ENCODE measurements at regions not wholly inside any gene's neighbourhood (a gene's known extent, or its start where the extent isn't known, plus 50 kb on each side); places are given as distances from the start of the nearest gene placed in this dataset.
"Not testable (repeated sequence)": the region's sequence is repeated elsewhere in the genome, so short reads cannot be mapped to it uniquely, and the experiment has no call there.

DNA sequence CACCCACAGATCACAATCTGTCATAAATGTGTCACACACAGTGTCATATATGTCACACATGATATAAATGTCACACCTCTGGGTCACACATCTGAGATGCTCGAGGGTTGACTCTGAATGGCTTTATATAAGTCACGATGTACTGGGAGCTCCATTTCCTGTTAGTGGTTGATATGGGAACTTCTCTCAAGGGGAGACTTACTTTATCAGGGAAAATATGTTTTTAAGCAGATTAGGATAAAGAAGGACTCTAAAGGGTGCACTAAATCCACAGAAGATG, 83.9 kb upstream of the MEF2A start:
- no peak for DNase-seq (ENCODE audit: low read depth in 3 of 3, low spot score in 1 of 3)

GRCh38 chr15:99482993-99483392, 82.8 kb upstream of the MEF2A start:
- no peak for DNase-seq (ENCODE audit: low read depth in 3 of 3, low spot score in 1 of 3)

- no peak for DNase-seq (ENCODE audit: low read depth in 3 of 3, low spot score in 1 of 3)
Measured at GRCh38 chr15:99485153-99485961, 80.4 kb upstream of the MEF2A start.

DNA sequence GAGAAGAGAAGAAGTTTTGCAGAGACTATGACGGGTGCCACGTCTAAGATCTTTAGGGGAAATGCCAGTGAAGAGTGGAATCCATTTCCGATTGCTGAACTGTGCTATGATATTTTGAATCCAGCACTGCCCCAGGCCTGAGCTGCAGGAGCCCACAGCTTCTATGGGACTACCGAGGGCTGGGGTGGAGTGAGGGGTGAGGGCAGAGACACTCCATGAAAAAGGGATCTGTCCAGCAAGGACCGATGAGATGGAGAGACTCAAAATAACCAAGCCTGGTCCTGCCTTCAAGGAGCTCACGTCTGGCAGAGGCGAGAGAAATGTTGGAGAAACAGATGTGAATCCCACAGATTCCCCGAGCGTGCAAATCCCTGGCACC, 79.8 kb upstream of the MEF2A start:
- DNase-seq (ENCODE audit: low read depth in 3 of 3, low spot score in 1 of 3) = no peak

DNA sequence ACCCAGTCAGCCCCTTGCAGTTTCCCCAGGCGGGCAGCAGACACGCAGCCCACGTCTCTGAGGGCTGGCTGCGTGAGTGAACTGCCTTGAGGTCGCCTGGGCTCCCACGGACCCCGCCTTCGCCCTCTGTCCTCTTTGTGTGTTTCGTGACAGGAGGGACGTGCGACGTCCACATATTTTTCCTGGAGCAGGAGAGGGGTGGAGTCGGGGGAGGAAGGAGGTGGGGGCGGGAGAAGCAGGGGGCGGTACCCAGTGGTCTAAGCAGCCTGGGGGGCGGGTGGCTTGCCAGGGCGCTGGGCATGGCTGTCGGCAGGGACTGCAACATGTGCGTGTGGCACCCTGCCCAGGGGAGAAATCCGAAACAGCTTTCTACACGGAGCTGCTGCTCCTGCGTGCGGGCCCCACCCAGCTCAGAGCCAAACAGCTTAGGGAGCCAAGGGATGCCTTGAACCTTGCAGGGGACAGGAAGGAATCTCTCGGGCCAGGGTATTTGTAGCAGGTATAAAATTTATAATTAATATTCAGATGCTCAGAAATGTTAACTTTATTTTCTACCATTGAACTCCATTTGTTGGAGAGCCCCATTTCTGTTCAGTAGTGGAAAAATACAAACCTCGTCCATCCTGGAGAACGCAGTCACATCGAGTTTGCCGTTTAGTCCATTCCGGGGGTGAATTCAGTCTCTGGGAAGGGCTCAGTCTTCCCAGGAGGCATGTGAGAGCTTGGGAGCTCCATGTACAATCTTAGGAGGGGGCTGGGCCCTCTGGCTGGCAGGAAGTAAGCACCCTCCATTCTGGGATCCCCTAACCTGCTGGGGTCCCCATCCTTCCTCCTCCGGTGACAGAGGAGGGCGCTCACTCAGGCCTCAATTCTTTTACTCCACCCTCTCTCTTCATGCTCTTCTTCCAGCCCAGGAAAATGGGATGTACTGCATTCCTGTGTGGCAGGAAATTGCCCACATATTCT, 79.1 kb upstream of the MEF2A start:
- DNase-seq (ENCODE audit: low read depth in 3 of 3, low spot score in 1 of 3) = no peak

DNA sequence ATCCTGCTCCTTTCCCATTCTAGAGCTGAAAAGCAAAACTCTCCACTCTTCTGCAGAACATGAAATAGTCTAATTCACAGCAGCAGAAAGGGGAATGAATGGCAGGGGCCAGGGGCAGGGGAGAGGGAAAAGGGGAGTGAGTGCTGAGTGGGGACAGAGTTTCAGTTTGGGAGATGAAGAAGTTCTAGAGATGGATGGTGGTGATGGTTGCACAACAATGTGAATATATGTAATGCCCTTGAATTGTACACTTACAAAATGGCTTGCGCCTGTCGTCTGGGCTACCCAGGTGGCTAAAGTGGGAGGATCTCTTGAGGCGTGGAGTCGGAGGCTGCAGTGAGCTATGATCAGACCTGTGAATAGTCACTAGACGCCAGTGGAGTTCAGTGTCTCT, 78.5 kb upstream of the MEF2A start:
- no peak for DNase-seq (ENCODE audit: low read depth in 3 of 3, low spot score in 1 of 3)

DNA sequence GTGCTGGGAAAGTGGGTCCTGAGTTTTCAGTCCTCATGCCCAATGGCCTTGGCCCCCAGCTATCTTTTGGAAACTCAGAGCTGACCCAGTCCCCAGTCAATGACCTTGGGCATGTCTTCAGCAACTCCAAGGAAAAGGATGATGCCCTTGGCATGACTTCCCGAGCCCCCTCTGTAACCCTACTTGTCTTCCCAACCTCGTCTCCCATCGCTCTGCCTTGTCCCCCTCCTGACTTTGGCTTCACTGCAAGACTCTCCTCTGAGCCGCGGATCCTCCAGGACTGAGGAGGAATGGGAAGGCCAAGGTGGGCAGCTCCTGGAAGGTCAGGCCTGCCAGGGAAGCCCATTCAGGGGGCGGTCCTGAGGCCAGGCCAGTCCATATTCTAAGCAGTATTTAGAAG, 73.5 kb upstream of the MEF2A start:
- no peak for DNase-seq (ENCODE audit: low read depth in 3 of 3, low spot score in 1 of 3)

- DNase-seq (ENCODE audit: low read depth in 3 of 3, low spot score in 1 of 3) = no peak
Measured at GRCh38 chr15:99492716-99493115, 73.1 kb upstream of the MEF2A start.

- no peak for DNase-seq (ENCODE audit: low read depth in 3 of 3, low spot score in 1 of 3)
Measured at GRCh38 chr15:99493461-99493860, 72.3 kb upstream of the MEF2A start.

GRCh38 chr15:99494536-99495233, 71.1 kb upstream of the MEF2A start:
- DNase-seq (ENCODE audit: low read depth in 3 of 3, low spot score in 1 of 3) = not testable (repeated sequence)

DNA sequence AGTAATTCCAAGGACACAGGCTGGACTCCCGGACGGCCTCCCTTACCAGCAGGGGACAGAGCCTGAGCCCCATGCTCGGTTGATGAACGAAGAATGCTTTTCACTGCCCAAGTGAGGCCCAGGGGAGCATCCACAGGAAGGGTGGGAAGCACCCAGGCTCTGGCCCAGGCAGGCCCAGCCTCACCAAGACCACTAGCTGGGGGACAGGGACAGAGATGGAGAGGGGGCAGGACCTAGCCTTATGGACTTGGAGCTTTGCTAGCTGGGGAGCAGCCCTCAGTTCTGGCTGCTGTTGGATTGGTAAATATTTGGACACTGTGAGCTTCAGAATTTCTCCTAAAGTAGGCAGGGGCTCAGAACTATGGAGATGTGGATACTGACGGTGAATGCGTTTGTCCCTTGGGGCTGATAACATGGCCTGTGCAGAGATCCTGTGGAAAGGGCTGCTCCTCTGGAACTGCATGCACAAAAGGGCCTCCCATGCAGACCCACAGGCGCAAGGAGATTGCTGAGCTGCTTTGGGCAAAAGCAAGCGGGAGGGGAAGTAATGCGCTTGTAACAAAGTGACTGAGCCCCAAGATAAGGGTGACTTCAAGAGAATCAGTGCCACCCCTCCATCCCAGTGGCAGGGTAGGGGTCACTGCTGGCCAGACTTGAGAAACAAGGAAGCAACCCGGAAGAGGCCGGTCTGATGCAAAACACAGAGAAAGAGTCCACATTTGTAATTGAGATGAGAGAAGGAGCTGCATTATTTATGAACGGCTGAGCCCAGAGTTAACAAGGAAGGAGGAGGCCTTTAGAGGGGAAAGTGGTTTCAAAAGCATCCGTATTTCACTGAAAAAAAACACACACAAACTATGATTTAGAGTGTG, 70.1 kb upstream of the MEF2A start:
- DNase-seq (ENCODE audit: low read depth in 3 of 3, low spot score in 1 of 3) = no peak

- DNase-seq (ENCODE audit: low read depth in 3 of 3, low spot score in 1 of 3) = no peak
Measured at GRCh38 chr15:99496302-99496629, 69.5 kb upstream of the MEF2A start.

DNA sequence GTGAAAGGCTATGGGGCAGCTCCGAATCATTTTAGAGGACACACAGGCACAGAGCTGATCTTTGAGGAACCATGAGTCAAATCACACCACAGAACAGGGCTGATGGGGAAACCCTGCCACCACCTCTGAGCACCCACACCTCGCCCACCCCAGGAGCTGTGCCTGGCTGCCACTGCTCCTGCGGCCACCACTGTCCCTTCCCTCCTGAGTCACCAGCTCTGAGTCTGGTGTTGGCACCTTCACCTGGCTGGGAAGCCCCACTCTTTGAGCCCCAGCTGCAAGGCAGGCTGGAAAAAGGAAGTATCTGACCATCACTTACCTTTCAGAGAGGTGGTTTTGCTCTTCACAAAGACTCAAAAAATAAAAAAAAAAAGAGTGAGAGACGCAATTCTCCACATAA, 63.6 kb upstream of the MEF2A start:
- no peak for DNase-seq (ENCODE audit: low read depth in 3 of 3, low spot score in 1 of 3)

DNA sequence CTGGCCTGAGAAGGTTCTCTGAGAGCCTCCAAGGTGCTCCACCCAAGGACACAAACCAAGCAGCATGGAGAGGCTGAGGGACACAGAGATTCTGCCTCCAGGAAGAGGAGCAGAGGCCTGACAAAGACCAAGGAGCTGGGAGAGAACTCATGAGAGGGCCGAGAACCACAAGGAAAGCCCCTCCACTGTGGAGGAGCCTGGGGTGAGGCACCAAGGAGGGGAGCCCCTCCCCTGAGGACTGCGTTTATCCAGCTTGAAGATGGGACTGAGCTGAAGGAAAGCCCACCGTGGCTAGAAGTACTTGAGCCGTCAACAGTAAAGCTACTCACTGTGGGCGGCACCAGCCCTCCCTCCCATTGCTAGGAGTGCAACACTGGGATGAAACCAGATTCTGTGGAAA, 63.1 kb upstream of the MEF2A start:
- no peak for DNase-seq (ENCODE audit: low read depth in 3 of 3, low spot score in 1 of 3)

DNA sequence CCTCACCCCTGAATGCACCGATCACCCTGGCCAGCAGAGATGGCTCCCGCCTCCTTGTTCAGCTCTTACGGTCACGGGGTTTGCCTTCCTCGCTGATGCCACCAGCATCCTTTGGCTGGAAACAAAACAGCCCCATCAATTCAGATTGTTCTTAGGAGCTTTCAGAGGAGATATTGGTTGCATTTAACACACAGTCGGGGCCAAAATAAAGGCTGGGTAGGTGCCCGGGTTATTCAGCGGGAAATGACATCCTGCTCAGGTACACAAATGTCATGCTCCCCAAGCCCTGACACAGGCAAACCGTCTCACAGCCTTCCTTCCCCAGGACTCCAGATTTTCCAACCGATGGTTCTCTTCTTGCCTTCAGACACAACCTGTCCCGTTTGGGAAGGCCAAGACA, 62.4 kb upstream of the MEF2A start:
- DNase-seq (ENCODE audit: low read depth in 3 of 3, low spot score in 1 of 3) = no peak

DNA sequence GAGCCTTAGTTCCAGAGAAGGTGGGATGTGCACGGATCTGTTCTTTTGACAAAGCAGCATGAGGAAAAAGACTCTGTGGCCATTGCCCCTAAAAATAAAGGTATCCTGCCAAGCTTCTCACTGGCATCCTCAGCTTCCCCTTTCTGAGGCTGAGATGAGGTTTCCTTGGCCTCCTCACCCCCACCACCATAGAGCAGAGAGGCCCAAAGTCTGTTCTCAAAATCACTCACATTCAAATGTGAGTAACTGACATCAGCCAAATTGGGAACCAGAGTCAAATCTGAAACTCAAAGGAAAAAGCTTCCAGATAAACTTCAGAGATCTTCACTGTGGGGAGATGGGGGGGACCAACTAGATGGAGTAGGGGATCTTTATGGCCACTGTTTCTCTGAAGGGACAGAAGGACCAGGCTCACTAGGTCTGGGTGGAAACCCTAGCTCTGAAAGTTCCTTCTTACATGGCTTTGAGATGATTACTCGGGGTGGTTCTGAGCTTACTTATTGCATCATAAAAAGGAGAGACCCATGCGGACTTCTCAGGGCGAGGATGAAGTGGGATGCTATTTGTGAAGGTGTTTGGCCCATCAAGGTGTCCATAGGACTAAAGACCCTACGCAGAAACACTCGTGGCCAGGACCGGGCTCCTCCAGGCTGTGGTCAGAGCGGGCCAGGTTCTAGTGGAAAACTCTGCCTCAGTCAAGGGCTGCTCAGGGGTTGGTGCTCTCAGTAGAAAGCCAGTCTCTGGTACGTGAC, 61.5 kb upstream of the MEF2A start:
- no peak for DNase-seq (ENCODE audit: low read depth in 3 of 3, low spot score in 1 of 3)

GRCh38 chr15:99504823-99505551, 60.8 kb upstream of the MEF2A start:
- no peak for DNase-seq (ENCODE audit: low read depth in 3 of 3, low spot score in 1 of 3)

DNA sequence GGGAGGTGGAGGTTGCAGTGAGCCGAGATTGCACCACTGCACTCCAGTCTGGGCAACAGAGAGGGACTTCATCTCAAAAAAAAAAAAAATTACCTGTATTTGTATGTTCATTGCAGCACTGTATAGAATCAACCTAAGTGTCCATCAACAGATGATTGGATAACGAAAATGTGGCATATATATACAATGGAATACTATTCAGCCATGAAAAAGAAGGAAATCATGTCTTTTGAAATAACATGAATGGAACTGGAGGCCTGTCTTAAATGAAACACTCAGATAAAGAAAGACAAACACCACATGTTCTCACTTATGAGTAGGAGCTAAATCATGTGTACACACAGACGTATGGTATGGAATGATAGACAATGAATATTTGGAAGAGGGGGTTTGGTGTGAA, 59.4 kb upstream of the MEF2A start:
- DNase-seq (ENCODE audit: low read depth in 3 of 3, low spot score in 1 of 3) = no peak

DNA sequence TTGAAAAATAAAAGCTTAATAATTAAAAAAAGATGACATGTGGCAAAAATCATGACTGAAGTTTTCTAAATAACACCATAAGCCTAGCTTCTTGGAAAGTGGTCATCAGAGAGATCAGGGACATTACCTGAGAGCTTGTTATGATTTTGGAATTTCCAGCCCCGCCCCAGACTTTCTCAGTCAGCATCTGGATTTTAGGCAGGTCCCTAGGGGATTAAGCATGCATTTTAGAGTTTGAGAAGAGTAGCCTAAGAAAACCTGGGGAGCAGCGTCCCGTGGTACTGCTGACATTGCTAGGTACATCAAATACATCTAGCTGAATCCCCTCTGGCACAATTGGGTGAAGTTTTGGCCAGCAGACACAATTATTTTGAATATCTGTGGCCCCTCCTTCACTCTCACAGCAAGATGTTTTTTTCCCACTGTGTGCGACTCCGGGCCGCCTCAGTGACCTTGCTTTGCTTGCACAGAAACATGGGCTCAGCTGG, 58.7 kb upstream of the MEF2A start:
- no peak for DNase-seq (ENCODE audit: low read depth in 3 of 3, low spot score in 1 of 3)

Measured in stimulated activated CD4-positive, alpha-beta T cell treated with anti-CD3 and anti-CD28 coated beads, TNF-alpha, amount 100 ng/mL, for 1 hour (primary cell).